ENCODE measurements at regions not wholly inside any gene's neighbourhood (a gene's known extent, or its start where the extent isn't known, plus 50 kb on each side); places are given as distances from the start of the nearest gene placed in this dataset.

GRCh38 chr10:128456271-128456670 lies 330.0 kb upstream of the MKI67 start:
- CTCF ChIA-PET (ENCODE audit: partially characterized antibody): no interaction called here
- Mint-ChIP-seq H3K4me1 (no peaks in the 10 kb centered on the region), H3K36me3 (no peaks in the 10 kb centered on the region), H3K27ac (no peak overlapping the region), H3K9me3 (peaks cover 0 to 7% (median under 1%) of the 10 kb centered on the region in 8 donors), H3K27me3 (peaks cover 0 to 3% of the 10 kb centered on the region in 2 donors), H3K4me3 (no peak overlapping the region)
- POLR2A ChIA-PET (ENCODE audit: partially characterized antibody): no interaction called here
- no peak for DNase-seq
- no peak overlapping the region for H3K4me3 ChIP-seq (ENCODE audit: low read length in 2 of 2)
- intact Hi-C loops (cut with micrococcal nuclease): no loop called here
- no peaks in the 10 kb centered on the region for H3K27me3 ChIP-seq (ENCODE audit: insufficient read depth, low read length)
- no peaks in the 10 kb centered on the region for H3K9me3 ChIP-seq (ENCODE audit: control insufficient read depth in 1 of 2, low read length in 2 of 2)
- H3K36me3 ChIP-seq (ENCODE audit: insufficient read depth, low read length): no peaks in the 10 kb centered on the region
- H3K4me1 ChIP-seq (ENCODE audit: insufficient read depth, low read length): no peaks in the 10 kb centered on the region
- no peak overlapping the region for H3K27ac ChIP-seq (ENCODE audit: low read depth, low read length)

- ChIA-PET POLR2A (ENCODE audit: partially characterized antibody) (no interaction called here), CTCF (ENCODE audit: partially characterized antibody) (no interaction called here)
- Histone ChIP-seq H3K4me1 (ENCODE audit: insufficient read depth, low read length) (no peaks in the 10 kb centered on the region), H3K4me3 (ENCODE audit: low read length in 2 of 2) (no peak overlapping the region), H3K9me3 (ENCODE audit: control insufficient read depth in 1 of 2, low read length in 2 of 2) (no peaks in the 10 kb centered on the region), H3K36me3 (ENCODE audit: insufficient read depth, low read length) (no peaks in the 10 kb centered on the region), H3K27me3 (ENCODE audit: insufficient read depth, low read length) (no peaks in the 10 kb centered on the region), H3K27ac (ENCODE audit: low read depth, low read length) (no peak overlapping the region)
- Mint-ChIP-seq H3K4me1 (no peaks in the 10 kb centered on the region), H3K9me3 (peaks cover 0 to 7% (median 0%) of the 10 kb centered on the region in 8 donors), H3K4me3 (no peak overlapping the region), H3K36me3 (no peaks in the 10 kb centered on the region), H3K27me3 (peaks cover 2 to 3% of the 10 kb centered on the region in 2 donors), H3K27ac (no peak overlapping the region)
- DNase-seq: no peak
- intact Hi-C loops (cut with micrococcal nuclease): no loop called here
These were observed 330.9 kb upstream of the MKI67 start for GRCh38 chr10:128457136-128457535.

- Mint-ChIP-seq H3K27ac (no peak overlapping the region), H3K9me3 (peaks cover 0 to 13% (median under 1%) of the 10 kb centered on the region in 8 donors), H3K4me1 (no peaks in the 10 kb centered on the region), H3K27me3 (peaks cover 2 to 6% of the 10 kb centered on the region in 2 donors), H3K36me3 (no peaks in the 10 kb centered on the region), H3K4me3 (no peak overlapping the region)
- Histone ChIP-seq H3K4me1 (ENCODE audit: insufficient read depth, low read length) (no peaks in the 10 kb centered on the region), H3K27me3 (ENCODE audit: insufficient read depth, low read length) (no peaks in the 10 kb centered on the region), H3K36me3 (ENCODE audit: insufficient read depth, low read length) (no peaks in the 10 kb centered on the region), H3K9me3 (ENCODE audit: control insufficient read depth in 1 of 2, low read length in 2 of 2) (no peaks in the 10 kb centered on the region), H3K27ac (ENCODE audit: low read depth, low read length) (no peak overlapping the region), H3K4me3 (ENCODE audit: low read length in 2 of 2) (no peak overlapping the region)
- no peak for DNase-seq
- ChIA-PET CTCF (ENCODE audit: partially characterized antibody) (no interaction called here), POLR2A (ENCODE audit: partially characterized antibody) (no interaction called here)
- intact Hi-C loops (cut with micrococcal nuclease): no loop called here
These were observed 335.8 kb upstream of the MKI67 start for GRCh38 chr10:128461991-128462390.

- intact Hi-C loops (cut with micrococcal nuclease): no loop called here
- ChIA-PET CTCF (ENCODE audit: partially characterized antibody) (no interaction called here), POLR2A (ENCODE audit: partially characterized antibody) (no interaction called here)
- Histone ChIP-seq H3K9me3 (ENCODE audit: control insufficient read depth in 1 of 2, low read length in 2 of 2) (no peaks in the 10 kb centered on the region), H3K27me3 (ENCODE audit: insufficient read depth, low read length) (no peaks in the 10 kb centered on the region), H3K4me3 (ENCODE audit: low read length in 2 of 2) (no peak overlapping the region), H3K4me1 (ENCODE audit: insufficient read depth, low read length) (no peaks in the 10 kb centered on the region), H3K27ac (ENCODE audit: low read depth, low read length) (no peak overlapping the region), H3K36me3 (ENCODE audit: insufficient read depth, low read length) (no peaks in the 10 kb centered on the region)
- Mint-ChIP-seq H3K4me1 (no peaks in the 10 kb centered on the region), H3K9me3 (peaks cover 0 to 13% (median 2%) of the 10 kb centered on the region in 8 donors), H3K36me3 (no peaks in the 10 kb centered on the region), H3K27me3 (peaks cover 3% of the 10 kb centered on the region in 2 donors), H3K27ac (no peak overlapping the region), H3K4me3 (no peak overlapping the region)
- DNase-seq: no peak
These were observed 336.6 kb upstream of the MKI67 start for GRCh38 chr10:128462844-128463243.

GRCh38 chr10:128463991-128464760 lies 338.0 kb upstream of the MKI67 start:
- Histone ChIP-seq H3K9me3 (ENCODE audit: control insufficient read depth in 1 of 2, low read length in 2 of 2) (no peaks in the 10 kb centered on the region), H3K4me1 (ENCODE audit: insufficient read depth, low read length) (no peaks in the 10 kb centered on the region), H3K36me3 (ENCODE audit: insufficient read depth, low read length) (no peaks in the 10 kb centered on the region), H3K27me3 (ENCODE audit: insufficient read depth, low read length) (no peaks in the 10 kb centered on the region), H3K27ac (ENCODE audit: low read depth, low read length) (no peak overlapping the region), H3K4me3 (ENCODE audit: low read length in 2 of 2) (no peak overlapping the region)
- Mint-ChIP-seq H3K9me3 (peaks cover 0 to 11% (median 2%) of the 10 kb centered on the region in 8 donors), H3K27ac (no peak overlapping the region), H3K27me3 (peaks cover 2 to 3% of the 10 kb centered on the region in 2 donors), H3K4me1 (no peaks in the 10 kb centered on the region), H3K36me3 (no peaks in the 10 kb centered on the region), H3K4me3 (no peak overlapping the region)
- ChIA-PET CTCF (ENCODE audit: partially characterized antibody) (no interaction called here), POLR2A (ENCODE audit: partially characterized antibody) (no interaction called here)
- intact Hi-C loops (cut with micrococcal nuclease): no loop called here
- peak in 4 of 5 donors; percentile 9 to 59 (median 20) for DNase-seq

- ChIA-PET POLR2A (ENCODE audit: partially characterized antibody) (no interaction called here), CTCF (ENCODE audit: partially characterized antibody) (no interaction called here)
- Mint-ChIP-seq H3K4me1 (no peaks in the 10 kb centered on the region), H3K9me3 (peaks cover 0 to 11% (median 2%) of the 10 kb centered on the region in 8 donors), H3K36me3 (no peaks in the 10 kb centered on the region), H3K4me3 (no peak overlapping the region), H3K27ac (no peak overlapping the region), H3K27me3 (peaks cover 2 to 3% of the 10 kb centered on the region in 2 donors)
- H3K27me3 ChIP-seq (ENCODE audit: insufficient read depth, low read length): no peaks in the 10 kb centered on the region
- no peak overlapping the region for H3K27ac ChIP-seq (ENCODE audit: low read depth, low read length)
- no peaks in the 10 kb centered on the region for H3K4me1 ChIP-seq (ENCODE audit: insufficient read depth, low read length)
- intact Hi-C loops (cut with micrococcal nuclease): no loop called here
- DNase-seq: no peak
- H3K9me3 ChIP-seq (ENCODE audit: control insufficient read depth in 1 of 2, low read length in 2 of 2): no peaks in the 10 kb centered on the region
- H3K4me3 ChIP-seq (ENCODE audit: low read length in 2 of 2): no peak overlapping the region
- no peaks in the 10 kb centered on the region for H3K36me3 ChIP-seq (ENCODE audit: insufficient read depth, low read length)
These were observed 339.5 kb upstream of the MKI67 start for GRCh38 chr10:128465697-128466096.

- DNase-seq: no peak
- no peak overlapping the region for H3K4me3 Mint-ChIP-seq
- H3K27me3 Mint-ChIP-seq: peaks cover 2% of the 10 kb centered on the region in 2 donors
- H3K4me1 ChIP-seq (ENCODE audit: insufficient read depth, low read length): no peaks in the 10 kb centered on the region
- peaks cover 0 to 11% (median 0%) of the 10 kb centered on the region in 8 donors for H3K9me3 Mint-ChIP-seq
- intact Hi-C loops (cut with micrococcal nuclease): no loop called here
- no peaks in the 10 kb centered on the region for H3K36me3 ChIP-seq (ENCODE audit: insufficient read depth, low read length)
- no peaks in the 10 kb centered on the region for H3K9me3 ChIP-seq (ENCODE audit: control insufficient read depth in 1 of 2, low read length in 2 of 2)
- H3K27ac Mint-ChIP-seq: no peak overlapping the region
- H3K27ac ChIP-seq (ENCODE audit: low read depth, low read length): no peak overlapping the region
- ChIA-PET CTCF (ENCODE audit: partially characterized antibody) (no interaction called here), POLR2A (ENCODE audit: partially characterized antibody) (no interaction called here)
- no peaks in the 10 kb centered on the region for H3K4me1 Mint-ChIP-seq
- no peaks in the 10 kb centered on the region for H3K27me3 ChIP-seq (ENCODE audit: insufficient read depth, low read length)
- no peak overlapping the region for H3K4me3 ChIP-seq (ENCODE audit: low read length in 2 of 2)
- H3K36me3 Mint-ChIP-seq: no peaks in the 10 kb centered on the region
These were observed 340.7 kb upstream of the MKI67 start for GRCh38 chr10:128466831-128467371.

All from CD4-positive, alpha-beta memory T cell (primary cell).